ENCODE measurements at regions not wholly inside any gene's neighbourhood (a gene's known extent, or its start where the extent isn't known, plus 50 kb on each side); places are given as distances from the start of the nearest gene placed in this dataset.

DNA sequence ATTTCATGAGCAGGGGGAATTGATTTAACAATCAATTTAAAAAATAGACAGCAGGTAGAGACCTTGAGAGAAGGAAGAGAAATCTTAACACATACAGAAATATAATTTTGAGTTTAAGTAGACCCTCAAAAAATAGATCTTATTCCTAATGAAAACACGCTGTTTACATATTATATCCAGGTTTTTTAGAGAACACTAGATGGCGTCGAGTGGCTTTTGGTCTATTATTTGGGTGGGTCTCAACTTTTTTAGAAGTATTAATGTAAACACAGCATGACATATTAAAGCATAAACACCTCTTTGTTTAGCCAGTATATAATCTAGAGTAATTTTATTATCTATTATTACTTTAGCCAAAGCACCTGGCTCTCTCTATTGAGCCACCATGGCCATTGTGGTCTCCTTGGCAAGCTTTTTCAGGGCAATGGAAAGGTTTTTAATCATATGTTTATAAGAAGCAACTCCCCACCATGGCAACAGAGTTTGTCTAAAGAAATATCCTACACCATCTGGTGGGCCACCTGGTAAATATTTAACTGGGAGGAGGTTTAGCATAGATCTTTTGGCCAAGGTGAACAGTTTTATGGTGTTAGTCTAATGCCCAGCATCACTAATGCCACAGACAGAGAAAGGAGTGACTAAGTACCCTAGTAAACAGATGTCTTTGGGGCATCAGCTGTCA is 59.7 kb upstream of the PRSS1 start:
- no peaks in the 10 kb centered on the region for H3K9me3 Mint-ChIP-seq (ENCODE audit: unreplicated experiment)
- TF ChIP-seq, protein P1, sequence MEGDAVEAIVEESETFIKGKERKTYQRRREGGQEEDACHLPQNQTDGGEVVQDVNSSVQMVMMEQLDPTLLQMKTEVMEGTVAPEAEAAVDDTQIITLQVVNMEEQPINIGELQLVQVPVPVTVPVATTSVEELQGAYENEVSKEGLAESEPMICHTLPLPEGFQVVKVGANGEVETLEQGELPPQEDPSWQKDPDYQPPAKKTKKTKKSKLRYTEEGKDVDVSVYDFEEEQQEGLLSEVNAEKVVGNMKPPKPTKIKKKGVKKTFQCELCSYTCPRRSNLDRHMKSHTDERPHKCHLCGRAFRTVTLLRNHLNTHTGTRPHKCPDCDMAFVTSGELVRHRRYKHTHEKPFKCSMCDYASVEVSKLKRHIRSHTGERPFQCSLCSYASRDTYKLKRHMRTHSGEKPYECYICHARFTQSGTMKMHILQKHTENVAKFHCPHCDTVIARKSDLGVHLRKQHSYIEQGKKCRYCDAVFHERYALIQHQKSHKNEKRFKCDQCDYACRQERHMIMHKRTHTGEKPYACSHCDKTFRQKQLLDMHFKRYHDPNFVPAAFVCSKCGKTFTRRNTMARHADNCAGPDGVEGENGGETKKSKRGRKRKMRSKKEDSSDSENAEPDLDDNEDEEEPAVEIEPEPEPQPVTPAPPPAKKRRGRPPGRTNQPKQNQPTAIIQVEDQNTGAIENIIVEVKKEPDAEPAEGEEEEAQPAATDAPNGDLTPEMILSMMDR (IDR thresholded peaks at IDR 0.05; ENCODE audit: unreplicated experiment) = no peak
- no peaks in the 10 kb centered on the region for H3K27me3 Mint-ChIP-seq (ENCODE audit: unreplicated experiment)
- H3K36me3 Mint-ChIP-seq (ENCODE audit: low read depth, unreplicated experiment) = no peaks in the 10 kb centered on the region
- no peaks in the 10 kb centered on the region for H3K4me1 Mint-ChIP-seq (ENCODE audit: unreplicated experiment)
- H3K27ac Mint-ChIP-seq (ENCODE audit: unreplicated experiment) = no peak overlapping the region
- no peak overlapping the region for H3K4me3 Mint-ChIP-seq (ENCODE audit: unreplicated experiment)
- no peak for DNase-seq (ENCODE audit: low spot score)

DNA sequence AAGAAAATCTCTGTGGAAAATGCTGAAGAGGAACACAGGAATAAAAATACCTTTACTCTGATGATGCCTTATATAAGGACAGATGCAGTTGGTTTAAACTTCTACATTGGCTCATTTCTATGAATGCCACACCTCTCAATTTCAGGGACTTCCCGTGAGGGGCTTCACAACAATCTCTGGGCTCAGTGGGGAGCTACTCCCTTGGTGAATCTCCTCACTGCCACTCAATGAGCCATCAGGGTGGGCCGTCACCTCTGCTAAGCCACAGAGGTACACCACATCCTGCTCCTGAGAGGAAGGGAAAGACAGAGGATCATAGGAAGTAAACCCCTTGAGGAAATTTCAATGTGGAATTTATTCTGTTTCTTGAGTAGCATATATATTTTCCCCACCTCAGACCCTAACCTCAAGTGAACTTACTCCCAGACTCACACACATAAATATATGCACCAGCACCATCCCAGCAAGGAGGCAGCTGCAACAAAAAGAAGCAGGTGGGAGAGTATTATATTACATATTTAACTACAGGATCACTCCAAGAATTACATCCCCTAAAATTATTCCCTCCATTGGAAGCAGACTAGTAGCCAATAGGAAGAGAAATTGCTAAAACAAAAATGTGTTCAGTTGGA is 63.3 kb upstream of the PRSS1 start:
- H3K36me3 Mint-ChIP-seq (ENCODE audit: low read depth, unreplicated experiment) = no peaks in the 10 kb centered on the region
- no peaks in the 10 kb centered on the region for H3K4me1 Mint-ChIP-seq (ENCODE audit: unreplicated experiment)
- TF ChIP-seq, protein P1 (IDR thresholded peaks at IDR 0.05; ENCODE audit: unreplicated experiment) = no peak
- H3K9me3 Mint-ChIP-seq (ENCODE audit: unreplicated experiment) = no peaks in the 10 kb centered on the region
- DNase-seq (ENCODE audit: low spot score) = no peak
- H3K27me3 Mint-ChIP-seq (ENCODE audit: unreplicated experiment) = peaks cover 3% of the 10 kb centered on the region
- no peak overlapping the region for H3K27ac Mint-ChIP-seq (ENCODE audit: unreplicated experiment)
- no peak overlapping the region for H3K4me3 Mint-ChIP-seq (ENCODE audit: unreplicated experiment)

DNA sequence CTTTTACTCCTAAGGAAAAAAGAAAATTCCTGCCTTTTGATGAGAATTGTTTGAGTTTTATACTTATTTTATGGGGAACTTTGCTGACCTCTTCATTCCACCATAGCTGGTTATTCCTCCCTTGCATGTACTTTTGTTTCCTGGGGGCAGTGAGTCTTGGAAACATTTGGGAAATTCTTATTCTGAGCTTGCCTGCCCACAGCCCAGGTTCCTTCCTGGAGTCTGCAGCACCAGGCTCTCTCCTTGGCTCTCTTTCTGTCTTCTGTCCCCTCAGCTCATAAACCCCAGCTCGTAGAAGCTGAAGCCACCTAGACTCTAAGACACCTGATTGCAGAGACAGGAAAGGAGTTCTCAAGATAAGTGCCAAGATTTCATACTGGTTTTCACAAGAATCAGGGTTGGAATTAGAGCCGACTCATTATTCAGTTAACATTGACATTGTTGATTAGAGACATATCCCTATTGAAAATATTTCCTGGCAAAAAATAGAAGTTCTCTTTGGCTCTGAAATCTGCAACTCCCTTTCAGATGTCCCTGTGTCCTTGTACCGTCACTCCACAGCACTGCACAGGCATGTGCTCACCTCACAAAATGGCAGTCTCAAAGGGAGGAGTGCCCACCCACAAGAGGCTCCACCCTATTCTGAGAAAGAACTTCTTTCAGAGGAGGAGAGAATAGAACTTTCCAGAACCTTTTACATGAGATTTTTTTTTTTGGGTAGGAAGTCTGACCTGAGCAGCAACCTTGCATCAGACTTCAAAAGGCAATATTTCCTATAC is 67.8 kb upstream of the PRSS1 start:
- H3K4me1 Mint-ChIP-seq (ENCODE audit: unreplicated experiment) = no peaks in the 10 kb centered on the region
- TF ChIP-seq, protein P1 (IDR thresholded peaks at IDR 0.05; ENCODE audit: unreplicated experiment) = no peak
- no peak overlapping the region for H3K27ac Mint-ChIP-seq (ENCODE audit: unreplicated experiment)
- no peaks in the 10 kb centered on the region for H3K9me3 Mint-ChIP-seq (ENCODE audit: unreplicated experiment)
- no peak for DNase-seq (ENCODE audit: low spot score)
- peaks cover 3% of the 10 kb centered on the region for H3K27me3 Mint-ChIP-seq (ENCODE audit: unreplicated experiment)
- no peak overlapping the region for H3K4me3 Mint-ChIP-seq (ENCODE audit: unreplicated experiment)
- H3K36me3 Mint-ChIP-seq (ENCODE audit: low read depth, unreplicated experiment) = no peaks in the 10 kb centered on the region

DNA sequence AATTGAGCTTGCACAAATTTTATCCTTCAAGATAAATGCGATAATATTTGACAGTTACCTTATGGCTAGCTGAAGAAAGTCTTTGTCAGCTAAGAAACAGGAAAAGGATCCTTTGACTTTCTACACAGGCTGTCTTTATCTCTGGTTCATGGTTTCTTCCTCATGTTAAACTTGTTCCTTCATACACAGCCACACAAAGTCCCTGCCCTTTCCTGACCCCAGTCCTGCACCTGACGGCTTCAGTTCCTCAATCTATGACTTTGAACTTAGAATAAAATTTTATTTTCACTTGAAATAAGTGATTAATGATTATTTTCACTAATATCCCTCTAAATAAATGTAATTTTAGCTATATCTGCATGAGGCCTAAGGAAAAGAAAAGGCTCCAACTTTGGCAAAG is 77.8 kb upstream of the PRSS1 start:
- Mint-ChIP-seq H3K27ac (ENCODE audit: unreplicated experiment) (no peak overlapping the region), H3K4me3 (ENCODE audit: unreplicated experiment) (no peak overlapping the region), H3K4me1 (ENCODE audit: unreplicated experiment) (peaks cover 22% of the 10 kb centered on the region), H3K27me3 (ENCODE audit: unreplicated experiment) (no peaks in the 10 kb centered on the region), H3K36me3 (ENCODE audit: low read depth, unreplicated experiment) (no peaks in the 10 kb centered on the region), H3K9me3 (ENCODE audit: unreplicated experiment) (no peaks in the 10 kb centered on the region)
- TF ChIP-seq, protein P1 (IDR thresholded peaks at IDR 0.05; ENCODE audit: unreplicated experiment) = no peak
- DNase-seq (ENCODE audit: low spot score) = no peak

DNA sequence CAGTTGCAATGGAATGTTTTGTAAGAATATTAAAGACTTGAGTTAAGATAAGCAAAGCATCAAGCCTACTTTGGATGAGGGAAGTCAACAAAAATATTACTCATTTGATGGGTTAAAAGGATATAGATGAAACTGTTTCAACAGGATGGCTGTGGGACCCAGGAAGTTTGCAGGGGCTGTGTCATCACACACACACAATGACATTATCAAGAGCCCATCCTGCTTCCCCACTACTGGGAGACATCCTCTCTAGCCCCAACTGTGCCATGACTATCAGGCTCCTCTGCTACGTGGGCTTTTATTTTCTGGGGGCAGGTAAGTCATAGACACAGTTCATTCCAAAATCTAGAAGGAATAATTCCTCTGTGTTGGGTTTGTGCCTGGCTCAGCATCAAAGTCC is 78.8 kb upstream of the PRSS1 start:
- H3K9me3 Mint-ChIP-seq (ENCODE audit: unreplicated experiment) = no peaks in the 10 kb centered on the region
- TF ChIP-seq, protein P1 (IDR thresholded peaks at IDR 0.05; ENCODE audit: unreplicated experiment) = no peak
- no peaks in the 10 kb centered on the region for H3K27me3 Mint-ChIP-seq (ENCODE audit: unreplicated experiment)
- H3K27ac Mint-ChIP-seq (ENCODE audit: unreplicated experiment) = peak overlapping the region; percentile 81
- H3K4me1 Mint-ChIP-seq (ENCODE audit: unreplicated experiment) = peaks cover 22% of the 10 kb centered on the region
- H3K4me3 Mint-ChIP-seq (ENCODE audit: unreplicated experiment) = no peak overlapping the region
- no peak for DNase-seq (ENCODE audit: low spot score)
- H3K36me3 Mint-ChIP-seq (ENCODE audit: low read depth, unreplicated experiment) = no peaks in the 10 kb centered on the region

Measured in endothelial cell (in vitro differentiated cells).